Fibroblast of gingiva (primary cell): ENCODE measurements at regions not wholly inside any gene's neighbourhood (a gene's known extent, or its start where the extent isn't known, plus 50 kb on each side); places are given as distances from the start of the nearest gene placed in this dataset.
"Not testable (repeated sequence)": the region's sequence is repeated elsewhere in the genome, so short reads cannot be mapped to it uniquely, and the experiment has no call there.

ENCODE experiments used
- DNase-seq: peaks from one replicate; pipeline ENCODE4 v3.0.0-alpha.2; 2011; ENCODE audit warnings: low read depth

DNA sequence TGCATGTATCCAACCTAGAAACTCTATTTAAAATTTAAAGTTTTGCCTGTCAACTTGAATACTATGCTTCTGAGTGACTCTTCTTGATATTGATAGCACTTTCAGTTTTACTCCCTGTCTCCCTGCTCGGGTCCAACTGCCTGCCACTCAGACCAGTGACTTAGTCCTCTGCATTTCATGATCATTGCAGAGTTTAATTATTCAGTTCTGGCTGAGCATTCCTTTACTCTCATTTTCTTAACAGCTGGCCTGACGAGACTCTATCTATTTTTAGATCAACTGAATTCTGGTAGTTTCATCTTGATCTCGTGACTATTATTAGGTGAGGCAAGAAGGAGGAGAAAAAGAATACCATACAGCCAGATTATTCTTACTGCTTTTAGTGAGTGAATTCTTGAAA, 617.4 kb downstream of the SI start:
- peak; percentile 29 for DNase-seq

DNA sequence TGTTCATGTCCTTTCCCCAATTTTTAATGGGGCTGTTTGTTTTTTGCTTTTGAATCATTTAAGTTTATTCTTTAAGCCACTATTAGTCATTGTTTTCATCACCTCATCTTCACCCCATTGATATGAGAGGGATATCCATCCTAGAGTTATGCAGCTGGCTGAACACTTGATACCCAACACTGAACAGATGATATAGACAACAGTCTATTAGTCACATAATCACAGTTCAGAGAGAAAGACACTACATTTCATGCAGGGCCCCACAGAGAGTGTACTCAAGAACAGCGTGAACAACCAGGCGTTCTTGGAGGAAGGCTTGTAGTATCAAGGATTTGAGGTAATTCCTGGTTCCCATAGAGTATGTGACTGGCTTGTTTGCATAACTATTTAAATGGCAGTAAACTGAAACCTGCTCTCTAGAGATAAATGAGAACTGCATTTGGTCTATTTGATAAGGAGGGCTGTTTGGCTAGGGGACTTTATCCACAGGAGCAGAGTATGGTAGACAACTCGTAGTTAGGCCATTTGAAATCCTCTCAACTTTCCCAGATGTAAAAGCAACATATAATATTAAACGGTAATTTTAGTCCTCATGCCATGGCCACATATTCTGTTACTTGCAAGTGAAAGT, 618.7 kb downstream of the SI start:
- no peak for DNase-seq

DNA sequence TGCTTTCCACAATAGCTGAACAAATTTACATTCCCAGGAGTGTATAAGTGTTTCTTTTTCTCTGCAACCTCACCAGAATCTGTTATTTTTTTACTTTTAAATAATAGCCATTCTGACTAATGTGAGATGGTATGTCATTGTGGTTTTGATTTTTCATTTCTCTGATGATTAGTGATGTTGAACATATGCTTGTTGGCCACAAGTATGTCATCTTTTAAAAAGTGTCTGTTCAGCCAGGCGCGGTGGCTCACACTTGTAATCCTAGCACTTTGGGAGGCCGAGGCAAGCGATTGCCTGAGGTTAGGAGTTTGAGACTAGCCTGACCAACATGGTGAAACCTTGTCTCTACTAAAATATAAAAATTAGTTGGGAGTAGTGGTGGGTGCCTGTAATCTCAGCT, 619.3 kb downstream of the SI start:
- peak; percentile 94 for DNase-seq

DNA sequence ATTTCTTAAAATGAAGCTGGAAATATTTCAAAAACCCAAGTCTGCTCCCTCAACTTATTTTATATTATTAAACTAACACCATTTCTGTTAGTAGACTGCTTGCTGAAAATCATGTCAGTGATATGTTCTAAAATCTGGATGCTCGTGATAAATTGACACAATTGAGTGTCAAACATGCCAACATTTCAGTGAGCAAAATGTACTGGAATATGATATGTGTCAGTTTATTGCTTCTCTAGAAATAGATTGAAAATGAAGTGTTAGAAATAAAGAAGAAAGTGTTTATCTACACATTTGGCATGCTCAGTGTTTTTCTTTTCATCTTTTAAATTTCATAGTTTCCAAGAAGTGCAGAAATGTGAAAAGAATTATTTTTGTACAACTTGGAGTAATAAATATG, 624.6 kb downstream of the SI start:
- no peak for DNase-seq

DNA sequence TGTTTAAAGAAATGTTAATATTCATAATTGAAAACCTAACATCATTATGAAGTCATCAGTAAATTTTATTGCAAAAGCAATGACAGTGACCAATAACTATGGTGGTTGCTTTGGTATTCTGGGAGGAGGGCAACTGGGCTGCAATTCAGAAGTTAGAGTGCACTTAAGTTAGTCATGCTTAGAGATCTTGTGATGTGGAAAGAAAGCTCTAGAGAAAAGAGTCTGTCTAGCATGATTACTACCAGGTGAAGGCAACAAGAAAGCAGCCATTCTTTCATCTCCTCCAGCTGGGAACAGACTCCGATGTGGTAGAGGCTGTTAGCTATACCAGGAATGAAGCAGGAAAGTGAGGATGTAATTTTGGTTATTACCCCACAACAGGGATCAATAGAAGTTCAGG, 625.6 kb downstream of the SI start:
- peak; percentile 79 for DNase-seq

- peak; percentile 7 for DNase-seq
These were observed 627.0 kb downstream of the SI start for GRCh38 chr3:164451072-164451910.

DNA sequence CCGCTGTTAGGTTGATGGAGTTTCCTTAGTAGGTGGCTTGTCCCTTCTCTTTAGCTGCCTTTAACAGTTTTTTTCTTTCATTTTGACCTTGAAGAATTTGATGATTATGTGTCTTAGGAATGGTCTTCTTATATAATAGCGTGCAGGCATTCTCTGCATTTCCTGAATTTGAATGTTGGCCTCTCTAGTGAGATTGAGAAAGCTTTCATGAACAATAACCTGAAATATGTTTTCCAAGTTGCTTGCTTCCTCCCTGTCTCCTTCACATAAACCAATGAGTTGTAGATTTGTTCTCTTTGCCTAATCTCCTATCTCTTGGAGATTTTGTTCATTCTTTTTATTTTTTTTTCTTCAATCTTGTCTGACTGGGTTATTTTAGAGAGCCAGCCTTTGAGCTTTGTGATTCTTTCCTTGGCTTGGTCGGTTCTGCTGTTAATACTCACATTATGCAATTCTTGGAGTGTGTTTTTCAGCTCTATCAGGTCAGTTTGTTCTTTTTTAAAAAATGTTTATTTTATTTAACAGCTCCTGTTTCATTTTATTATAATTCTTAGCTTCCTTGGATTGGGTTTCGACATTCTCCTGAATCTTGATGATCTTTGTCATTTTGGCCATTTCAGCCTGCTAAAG, 627.9 kb downstream of the SI start:
- DNase-seq = peak; percentile 40

- no peak for DNase-seq
These were observed 659.1 kb downstream of the SI start for GRCh38 chr3:164419220-164419619.

- no peak for DNase-seq
These were observed 659.9 kb downstream of the SI start for GRCh38 chr3:164418414-164418813.

GRCh38 chr3:164417955-164418354, 660.3 kb downstream of the SI start:
- DNase-seq = no peak

GRCh38 chr3:164416491-164417222, 661.6 kb downstream of the SI start:
- peak; percentile 48 for DNase-seq

DNA sequence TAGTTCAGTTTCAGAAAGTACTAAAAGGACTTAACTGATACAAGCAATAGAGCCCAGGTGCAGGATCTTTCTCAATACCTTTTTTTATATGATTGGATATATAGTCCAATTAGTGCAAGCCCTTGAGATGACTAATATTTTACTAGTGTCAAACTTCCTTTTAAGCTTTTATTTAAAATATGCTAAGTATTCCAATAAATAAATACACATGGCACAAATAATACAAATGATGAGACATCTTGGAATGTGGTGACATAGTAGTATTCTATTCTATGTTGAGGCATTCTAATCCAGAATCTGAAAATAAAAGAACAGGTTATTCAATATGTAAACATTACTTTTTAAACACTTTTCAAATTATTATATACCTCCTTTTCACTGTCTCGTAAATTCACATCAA, 670.0 kb downstream of the SI start:
- peak; percentile 2 for DNase-seq

GRCh38 chr3:164407111-164407510, 671.2 kb downstream of the SI start:
- no peak for DNase-seq

GRCh38 chr3:164406281-164406680, 672.0 kb downstream of the SI start:
- DNase-seq = no peak

DNA sequence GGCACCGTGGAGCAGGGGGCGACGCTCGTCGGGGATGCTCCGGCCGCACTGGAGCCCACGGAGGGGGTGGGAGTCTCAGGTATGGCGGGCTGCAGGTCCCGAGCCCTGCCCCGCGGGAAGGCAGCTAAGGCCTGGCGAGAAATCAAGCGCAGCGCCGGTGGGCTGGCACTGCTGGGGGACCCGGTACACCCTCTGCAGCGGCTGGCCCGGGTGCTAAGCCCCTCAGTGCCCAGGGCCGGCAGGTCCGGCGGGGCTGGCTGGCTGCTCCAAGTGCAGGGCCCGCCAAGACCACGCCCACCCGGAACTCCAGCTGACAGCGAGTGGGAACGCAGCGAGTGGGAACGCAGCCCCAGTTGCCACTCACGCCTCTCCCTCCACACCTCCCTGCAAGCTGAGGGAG, 676.4 kb downstream of the SI start:
- DNase-seq = no peak

- not testable (repeated sequence) for DNase-seq
These were observed 676.9 kb downstream of the SI start for GRCh38 chr3:164401440-164401839.

- DNase-seq = no peak
These were observed 680.8 kb downstream of the SI start for GRCh38 chr3:164397462-164397861.

DNA sequence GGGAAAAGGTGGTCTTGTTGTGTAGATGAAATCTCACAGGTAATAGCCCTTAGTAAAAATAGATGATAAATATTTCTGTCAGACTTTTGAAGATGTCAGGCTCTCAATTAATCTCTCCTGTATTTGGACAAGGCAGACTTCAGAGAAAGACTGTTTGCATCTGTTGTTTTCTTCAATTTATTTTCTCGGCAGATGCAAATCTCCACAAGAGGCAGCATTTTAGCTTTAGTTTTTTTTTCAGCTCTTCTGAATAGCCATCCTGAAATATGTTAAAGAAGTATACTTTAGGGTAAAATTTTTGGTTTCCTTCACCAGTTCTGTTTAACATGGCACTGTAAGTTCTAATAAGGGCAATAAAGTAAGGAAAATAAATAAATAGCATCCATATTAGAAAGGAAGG, 685.1 kb downstream of the SI start:
- DNase-seq = no peak

DNA sequence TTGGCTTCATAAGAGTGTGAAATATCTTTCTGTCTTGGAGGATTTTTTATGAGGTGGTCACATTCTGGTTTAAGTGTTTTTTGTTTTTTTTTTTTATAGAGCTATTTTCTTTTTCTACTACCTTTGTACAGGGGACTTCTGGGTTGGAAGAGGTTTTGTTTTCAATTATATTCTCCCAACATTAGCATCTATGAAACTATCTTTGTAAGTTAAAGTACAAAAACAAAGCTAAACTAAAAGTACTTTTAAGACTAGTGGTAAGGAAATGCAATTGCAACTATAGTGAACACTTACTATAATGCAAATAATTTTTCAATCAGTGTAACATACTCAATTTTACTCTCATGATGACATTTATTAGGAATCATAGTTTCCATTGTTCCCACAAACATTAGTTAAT, 688.2 kb downstream of the SI start:
- no peak for DNase-seq

GRCh38 chr3:164387236-164387635, 691.1 kb downstream of the SI start:
- DNase-seq = no peak

- no peak for DNase-seq
These were observed 698.1 kb downstream of the SI start for GRCh38 chr3:164380156-164380555.

GRCh38 chr3:164377466-164377865, 700.8 kb downstream of the SI start:
- peak; percentile 53 for DNase-seq

- peak; percentile 24 for DNase-seq
These were observed 702.3 kb downstream of the SI start for GRCh38 chr3:164375995-164376394.
